HepG2 (cell line): ENCODE measurements at regions not wholly inside any gene's neighbourhood (a gene's known extent, or its start where the extent isn't known, plus 50 kb on each side); places are given as distances from the start of the nearest gene placed in this dataset.

Experiments
- NPAS2 ChIP-seq: sonication (generic); formaldehyde crosslinking; IDR thresholded peaks from 2 replicates; pipeline ENCODE4 v1.8.0; 2022; ENCODE audit warnings: mild to moderate bottlenecking, missing genetic modification reagents, borderline replicate concordance
- NR2F1 ChIP-seq, 2 experiments: fragments of 450-650 bp in 1 of 2; formaldehyde crosslinking in 1 of 2; IDR thresholded peaks; 2 replicates each; pipeline versions ENCODE4 v1.5.0 to v1.6.1; 2016 to 2020; ENCODE audit warnings: mild to moderate bottlenecking in 1 of 2, missing compliant biosample characterization in 1 of 2, missing genetic modification reagents in 1 of 2, moderate library complexity in 1 of 2
- ZNF12 ChIP-seq: sonication (generic); formaldehyde crosslinking; IDR thresholded peaks from 2 replicates; pipeline ENCODE4 v1.5.0; 2020; ENCODE audit warnings: missing genetic modification reagents
- ZSCAN30 ChIP-seq: sonication (generic); formaldehyde crosslinking; IDR thresholded peaks from 2 replicates; pipeline ENCODE4 v1.5.0; 2020; ENCODE audit warnings: mild to moderate bottlenecking, missing genetic modification reagents
- TF ChIP-seq, protein P1 (sequence below): sonication (generic); formaldehyde crosslinking; IDR thresholded peaks from 2 replicates; pipeline ENCODE4 v1.9.0; 2021; ENCODE audit warnings: mild to moderate bottlenecking, missing genetic modification reagents
- TF ChIP-seq, protein P2 (sequence below): IDR thresholded peaks from 2 replicates; pipeline ENCODE4 v1.6.1; 2016; ENCODE audit warnings: mild to moderate bottlenecking, missing biosample characterization, missing genetic modification reagents

DNA sequence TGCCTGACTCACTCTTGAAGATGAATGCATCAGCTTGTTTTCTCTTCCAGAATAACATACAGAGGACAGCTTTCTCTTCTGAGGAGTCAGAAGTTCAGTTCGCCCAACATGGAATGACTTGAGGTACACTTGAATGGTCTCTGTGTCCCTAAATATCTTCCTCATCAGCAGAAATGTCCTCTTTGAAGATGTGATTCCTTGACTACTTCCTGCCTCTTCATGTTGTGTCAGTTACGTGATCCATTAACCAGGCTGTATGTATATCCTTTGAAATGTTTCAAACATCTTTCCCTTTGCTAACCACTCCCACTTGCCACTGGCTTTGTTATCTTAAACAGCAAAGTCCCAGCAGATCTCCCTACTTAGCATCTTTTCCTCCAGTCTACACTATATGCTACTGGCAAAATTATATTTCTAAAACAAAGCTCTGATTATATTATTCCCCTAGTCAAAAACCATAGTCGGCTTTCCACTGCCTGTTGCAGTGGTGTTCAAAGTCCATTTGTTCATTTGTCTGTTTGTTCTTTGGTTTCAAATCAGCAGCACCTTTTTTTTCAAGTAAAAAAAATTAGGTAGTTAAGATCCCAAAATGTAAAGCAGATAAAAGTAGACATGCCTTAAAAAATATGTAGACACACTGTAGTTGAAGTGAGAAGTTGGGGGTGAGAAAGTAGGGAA is 82.1 kb upstream of the PAK3 start (continued):
- TF ChIP-seq, protein P1, sequence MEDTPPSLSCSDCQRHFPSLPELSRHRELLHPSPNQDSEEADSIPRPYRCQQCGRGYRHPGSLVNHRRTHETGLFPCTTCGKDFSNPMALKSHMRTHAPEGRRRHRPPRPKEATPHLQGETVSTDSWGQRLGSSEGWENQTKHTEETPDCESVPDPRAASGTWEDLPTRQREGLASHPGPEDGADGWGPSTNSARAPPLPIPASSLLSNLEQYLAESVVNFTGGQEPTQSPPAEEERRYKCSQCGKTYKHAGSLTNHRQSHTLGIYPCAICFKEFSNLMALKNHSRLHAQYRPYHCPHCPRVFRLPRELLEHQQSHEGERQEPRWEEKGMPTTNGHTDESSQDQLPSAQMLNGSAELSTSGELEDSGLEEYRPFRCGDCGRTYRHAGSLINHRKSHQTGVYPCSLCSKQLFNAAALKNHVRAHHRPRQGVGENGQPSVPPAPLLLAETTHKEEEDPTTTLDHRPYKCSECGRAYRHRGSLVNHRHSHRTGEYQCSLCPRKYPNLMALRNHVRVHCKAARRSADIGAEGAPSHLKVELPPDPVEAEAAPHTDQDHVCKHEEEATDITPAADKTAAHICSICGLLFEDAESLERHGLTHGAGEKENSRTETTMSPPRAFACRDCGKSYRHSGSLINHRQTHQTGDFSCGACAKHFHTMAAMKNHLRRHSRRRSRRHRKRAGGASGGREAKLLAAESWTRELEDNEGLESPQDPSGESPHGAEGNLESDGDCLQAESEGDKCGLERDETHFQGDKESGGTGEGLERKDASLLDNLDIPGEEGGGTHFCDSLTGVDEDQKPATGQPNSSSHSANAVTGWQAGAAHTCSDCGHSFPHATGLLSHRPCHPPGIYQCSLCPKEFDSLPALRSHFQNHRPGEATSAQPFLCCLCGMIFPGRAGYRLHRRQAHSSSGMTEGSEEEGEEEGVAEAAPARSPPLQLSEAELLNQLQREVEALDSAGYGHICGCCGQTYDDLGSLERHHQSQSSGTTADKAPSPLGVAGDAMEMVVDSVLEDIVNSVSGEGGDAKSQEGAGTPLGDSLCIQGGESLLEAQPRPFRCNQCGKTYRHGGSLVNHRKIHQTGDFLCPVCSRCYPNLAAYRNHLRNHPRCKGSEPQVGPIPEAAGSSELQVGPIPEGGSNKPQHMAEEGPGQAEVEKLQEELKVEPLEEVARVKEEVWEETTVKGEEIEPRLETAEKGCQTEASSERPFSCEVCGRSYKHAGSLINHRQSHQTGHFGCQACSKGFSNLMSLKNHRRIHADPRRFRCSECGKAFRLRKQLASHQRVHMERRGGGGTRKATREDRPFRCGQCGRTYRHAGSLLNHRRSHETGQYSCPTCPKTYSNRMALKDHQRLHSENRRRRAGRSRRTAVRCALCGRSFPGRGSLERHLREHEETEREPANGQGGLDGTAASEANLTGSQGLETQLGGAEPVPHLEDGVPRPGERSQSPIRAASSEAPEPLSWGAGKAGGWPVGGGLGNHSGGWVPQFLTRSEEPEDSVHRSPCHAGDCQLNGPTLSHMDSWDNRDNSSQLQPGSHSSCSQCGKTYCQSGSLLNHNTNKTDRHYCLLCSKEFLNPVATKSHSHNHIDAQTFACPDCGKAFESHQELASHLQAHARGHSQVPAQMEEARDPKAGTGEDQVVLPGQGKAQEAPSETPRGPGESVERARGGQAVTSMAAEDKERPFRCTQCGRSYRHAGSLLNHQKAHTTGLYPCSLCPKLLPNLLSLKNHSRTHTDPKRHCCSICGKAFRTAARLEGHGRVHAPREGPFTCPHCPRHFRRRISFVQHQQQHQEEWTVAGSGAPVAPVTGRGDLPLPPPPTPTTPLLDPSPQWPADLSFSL (CRISPR knock-in tag), result no peak
- TF ChIP-seq NR2F1 (CRISPR knock-in tag; IDR thresholded peaks at IDR 0.05) (no peak), NPAS2 (no peak), ZSCAN30 (CRISPR knock-in tag) (no peak), ZNF12 (no peak)
- TF ChIP-seq, protein P2, sequence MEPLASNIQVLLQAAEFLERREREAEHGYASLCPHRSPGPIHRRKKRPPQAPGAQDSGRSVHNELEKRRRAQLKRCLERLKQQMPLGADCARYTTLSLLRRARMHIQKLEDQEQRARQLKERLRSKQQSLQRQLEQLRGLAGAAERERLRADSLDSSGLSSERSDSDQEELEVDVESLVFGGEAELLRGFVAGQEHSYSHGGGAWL (CRISPR knock-in tag), result no peak
- TF ChIP-seq, all 625 proteins: peak for 2
